KMS-11 (cell line): ENCODE measurements at regions not wholly inside any gene's neighbourhood (a gene's known extent, or its start where the extent isn't known, plus 50 kb on each side); places are given as distances from the start of the nearest gene placed in this dataset.

ENCODE experiments used
- H2AFZ ChIP-seq: fragments of 200-600 bp; sonication (generic); 2 replicates; pipeline ENCODE4 v1.6.1; 2016; ENCODE audit warnings: antibody characterized with exemption, mixed run types, low read depth
- H3K27ac ChIP-seq: fragments of 200-600 bp; sonication (generic); 2 replicates; pipeline ENCODE4 v1.6.1; 2016; ENCODE audit warnings: mild to moderate bottlenecking, mixed run types
- H3K27me3 ChIP-seq: fragments of 200-600 bp; sonication (generic); 2 replicates; pipeline ENCODE4 v1.6.1; 2017; ENCODE audit warnings: mild to moderate bottlenecking, low read depth, mixed run types, moderate library complexity; ENCODE audit not compliant: insufficient read depth
- H3K36me3 ChIP-seq: fragments of 200-600 bp; sonication (generic); 2 replicates; pipeline ENCODE4 v1.6.1; 2017; ENCODE audit warnings: mild to moderate bottlenecking, mixed run types; ENCODE audit not compliant: insufficient read depth
- H3K4me1 ChIP-seq: fragments of 200-600 bp; sonication (generic); 2 replicates; pipeline ENCODE4 v1.6.1; 2016; ENCODE audit warnings: mild to moderate bottlenecking, low read depth, mixed run types; ENCODE audit not compliant: poor library complexity, severe bottlenecking
- H3K4me2 ChIP-seq: fragments of 200-600 bp; sonication (generic); 2 replicates; pipeline ENCODE4 v1.7.0; 2016; ENCODE audit warnings: mild to moderate bottlenecking, mixed run types
- H3K4me3 ChIP-seq: fragments of 200-600 bp; sonication (generic); IDR thresholded peaks from 2 replicates; pipeline ENCODE4 v1.6.1; 2017; ENCODE audit warnings: low read depth, low read length, mixed read lengths; ENCODE audit not compliant: insufficient read depth
- H3K79me2 ChIP-seq: fragments of 200-600 bp; sonication (generic); 2 replicates; pipeline ENCODE4 v1.6.1; 2016; ENCODE audit warnings: low read depth, mixed run types; ENCODE audit not compliant: insufficient read depth
- H3K9ac ChIP-seq: fragments of 200-600 bp; sonication (generic); 2 replicates; pipeline ENCODE4 v1.6.1; 2016; ENCODE audit warnings: mild to moderate bottlenecking, mixed run types
- H4K20me1 ChIP-seq: fragments of 200-600 bp; sonication (generic); 2 replicates; pipeline ENCODE4 v1.6.1; 2016; ENCODE audit warnings: mild to moderate bottlenecking, mixed run types; ENCODE audit not compliant: insufficient read depth
- CTCF ChIP-seq: fragments of 200-600 bp; sonication (generic); conservative IDR thresholded peaks from 2 replicates; pipeline ENCODE4 v1.6.1; 2017; ENCODE audit warnings: low read depth, mild to moderate bottlenecking, antibody characterized with exemption, low read length, moderate library complexity, mixed read lengths

- H4K20me1 ChIP-seq = no peaks in the 10 kb centered on the region
- no peaks in the 10 kb centered on the region for H3K79me2 ChIP-seq
- no peaks in the 10 kb centered on the region for H3K27me3 ChIP-seq
- no peak overlapping the region for H3K4me3 ChIP-seq
- no peak for TF ChIP-seq CTCF
- no peaks in the 10 kb centered on the region for H3K36me3 ChIP-seq
- no peaks in the 10 kb centered on the region for H3K4me1 ChIP-seq
- no peak overlapping the region for H3K4me2 ChIP-seq
- H2AFZ ChIP-seq = no peak overlapping the region
- H3K27ac ChIP-seq = no peak overlapping the region
- H3K9ac ChIP-seq = no peak overlapping the region
Observed at GRCh38 chr6:166861961-166862286, 94.4 kb downstream of the RNASET2 start.

- H3K79me2 ChIP-seq = no peaks in the 10 kb centered on the region
- H3K36me3 ChIP-seq = no peaks in the 10 kb centered on the region
- H3K4me3 ChIP-seq = no peak overlapping the region
- no peak overlapping the region for H2AFZ ChIP-seq
- H4K20me1 ChIP-seq = no peaks in the 10 kb centered on the region
- no peaks in the 10 kb centered on the region for H3K27me3 ChIP-seq
- no peak overlapping the region for H3K4me2 ChIP-seq
- H3K4me1 ChIP-seq = no peaks in the 10 kb centered on the region
- H3K9ac ChIP-seq = no peak overlapping the region
- no peak overlapping the region for H3K27ac ChIP-seq
- no peak for TF ChIP-seq CTCF
Observed at GRCh38 chr6:166861304-166861703, 95.0 kb downstream of the RNASET2 start.

GRCh38 chr6:166860392-166860791, 96.0 kb downstream of the RNASET2 start:
- H4K20me1 ChIP-seq = no peaks in the 10 kb centered on the region
- no peak overlapping the region for H3K4me3 ChIP-seq
- H3K79me2 ChIP-seq = no peaks in the 10 kb centered on the region
- H3K27ac ChIP-seq = no peak overlapping the region
- H2AFZ ChIP-seq = no peak overlapping the region
- no peaks in the 10 kb centered on the region for H3K36me3 ChIP-seq
- H3K9ac ChIP-seq = no peak overlapping the region
- H3K27me3 ChIP-seq = no peaks in the 10 kb centered on the region
- H3K4me2 ChIP-seq = no peak overlapping the region
- TF ChIP-seq CTCF = no peak
- H3K4me1 ChIP-seq = no peaks in the 10 kb centered on the region

- Histone ChIP-seq H3K4me2 (no peak overlapping the region), H2AFZ (no peak overlapping the region), H3K79me2 (no peaks in the 10 kb centered on the region), H3K36me3 (no peaks in the 10 kb centered on the region), H3K9ac (no peak overlapping the region), H3K4me3 (no peak overlapping the region), H3K4me1 (no peaks in the 10 kb centered on the region), H4K20me1 (no peaks in the 10 kb centered on the region), H3K27me3 (no peaks in the 10 kb centered on the region), H3K27ac (no peak overlapping the region)
- no peak for TF ChIP-seq CTCF
Observed at GRCh38 chr6:166855416-166855815, 100.9 kb downstream of the RNASET2 start.
